HG02678 (cell line): ENCODE measurements at regions not wholly inside any gene's neighbourhood (a gene's known extent, or its start where the extent isn't known, plus 50 kb on each side); places are given as distances from the start of the nearest gene placed in this dataset.
A peak's percentile ranks its signal among the peaks of the same experiment; 100 is the strongest.

Source experiments
- ATAC-seq: cut with Tn5 transposase; IDR thresholded peaks from one replicate; pipeline ENCODE4 v1.9.1; 2021; ENCODE audit warnings: mild to moderate bottlenecking, moderate library complexity; ENCODE audit not compliant: unreplicated experiment

- no peak for ATAC-seq
Observed at GRCh38 chr14:95466506-95466905, 49.9 kb downstream of the SYNE3 start.

DNA sequence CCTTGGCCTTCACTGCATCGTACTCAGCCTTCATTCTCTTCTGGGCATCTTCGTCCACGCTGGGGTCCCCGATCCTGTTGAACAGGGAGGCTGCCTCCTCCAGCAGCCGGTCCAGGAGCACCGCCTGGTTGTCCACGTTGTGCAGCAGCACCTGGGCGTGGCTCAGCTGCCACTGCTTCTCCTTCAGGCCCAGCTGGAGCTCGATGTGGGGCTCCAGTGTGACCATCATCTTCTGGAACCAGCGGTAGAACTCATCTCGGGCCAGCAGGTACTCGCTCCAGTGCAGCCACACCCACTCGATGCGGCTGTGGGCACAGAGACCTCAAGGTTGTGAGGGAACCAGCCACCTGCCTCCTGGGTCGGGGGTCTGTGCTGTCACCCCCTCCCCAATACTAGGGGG lies 50.5 kb downstream of the SYNE3 start:
- no peak for ATAC-seq

DNA sequence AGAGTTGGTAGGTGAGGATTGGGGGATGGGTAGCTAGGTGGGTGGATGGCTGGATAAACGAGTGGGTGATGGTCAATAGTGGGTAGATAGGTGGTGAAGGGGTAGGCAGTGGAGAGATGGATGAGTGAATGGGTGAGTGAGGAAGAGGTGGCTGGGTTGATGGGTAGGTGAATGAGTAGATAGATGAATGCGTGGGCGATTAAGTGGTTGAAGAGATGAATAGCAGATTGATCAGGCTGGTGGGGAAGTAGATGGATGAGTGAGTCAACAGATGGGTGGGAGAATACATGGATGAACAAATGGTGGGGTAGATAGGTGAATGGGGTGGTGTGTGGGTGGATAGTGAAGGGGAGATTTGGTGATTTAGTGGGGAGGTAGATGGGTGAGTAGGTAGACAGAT lies 51.1 kb downstream of the SYNE3 start:
- ATAC-seq: no peak

DNA sequence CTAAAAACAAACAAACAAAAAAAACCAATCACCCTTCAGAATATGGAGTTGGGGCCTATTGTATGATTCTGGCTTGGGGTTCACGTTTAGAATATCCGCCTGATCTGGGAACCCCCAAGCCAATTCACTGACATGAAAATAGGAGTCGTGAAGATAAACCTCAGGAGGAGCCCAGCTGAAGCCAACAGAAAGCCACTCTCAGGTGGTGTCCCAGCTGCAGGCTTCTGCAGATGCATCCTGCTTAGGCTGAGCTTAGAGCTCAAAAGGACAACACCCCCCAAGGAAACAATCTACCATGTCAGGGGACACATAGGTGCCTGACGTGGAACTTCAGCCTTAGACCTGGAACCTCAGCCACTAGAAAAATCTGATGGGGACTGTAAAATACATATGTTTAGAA lies 51.9 kb downstream of the SYNE3 start:
- no peak for ATAC-seq

- ATAC-seq: peak; percentile 45
Observed at GRCh38 chr14:95464103-95464502, 52.3 kb downstream of the SYNE3 start.

DNA sequence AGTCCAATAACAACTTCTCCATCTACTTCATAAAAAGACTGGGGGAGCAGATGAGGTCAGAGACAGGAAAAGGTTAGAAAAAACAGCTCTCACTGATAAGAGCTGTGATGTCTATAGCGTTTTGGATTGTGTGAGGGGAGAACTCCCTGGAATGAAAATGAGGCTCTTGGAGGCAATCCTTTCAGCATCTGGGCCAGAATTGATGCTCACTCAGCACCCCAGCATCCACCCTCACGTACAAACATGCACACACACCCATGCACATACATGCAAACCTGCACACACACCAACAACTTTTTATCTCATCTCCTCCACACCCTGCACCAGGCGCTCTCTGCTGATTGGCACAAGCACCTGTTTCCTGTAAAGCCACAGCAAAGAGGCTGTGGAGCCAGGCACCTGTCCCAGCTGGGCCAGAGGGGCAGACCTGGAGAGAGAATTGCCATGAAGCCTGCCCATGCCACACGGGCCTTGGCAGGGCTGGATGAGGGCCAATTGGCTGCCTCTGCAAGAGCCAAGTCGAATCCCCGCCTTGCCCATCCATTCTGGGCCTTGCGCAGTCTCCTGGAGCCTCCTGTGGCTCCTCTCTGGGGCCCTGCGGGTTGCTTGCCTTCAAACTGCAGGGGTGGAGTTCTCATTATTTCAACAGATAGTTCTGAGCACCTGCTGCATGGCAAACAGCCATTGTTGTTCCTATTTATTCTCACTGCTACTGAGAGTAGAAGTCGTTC lies 53.1 kb downstream of the SYNE3 start:
- ATAC-seq: no peak

DNA sequence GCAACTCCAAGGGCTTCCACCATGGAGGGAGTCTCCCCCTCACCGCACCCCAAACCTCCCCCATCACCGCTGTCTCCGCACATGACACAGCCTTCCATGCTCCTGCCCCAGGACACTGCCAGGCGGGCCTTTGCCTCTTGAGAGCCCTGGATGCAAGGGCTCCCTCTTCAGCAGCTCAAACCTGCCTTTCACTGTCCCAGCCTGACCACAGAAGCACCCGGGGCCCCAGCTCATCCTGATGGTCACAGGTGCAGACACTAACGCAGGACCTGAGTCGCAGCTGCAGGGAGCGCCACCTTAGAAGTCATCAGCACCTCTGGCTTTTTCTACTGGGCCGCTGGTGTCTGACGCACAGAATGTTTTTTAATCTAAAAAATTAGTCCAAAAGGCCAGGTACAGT lies 54.0 kb downstream of the SYNE3 start:
- no peak for ATAC-seq

DNA sequence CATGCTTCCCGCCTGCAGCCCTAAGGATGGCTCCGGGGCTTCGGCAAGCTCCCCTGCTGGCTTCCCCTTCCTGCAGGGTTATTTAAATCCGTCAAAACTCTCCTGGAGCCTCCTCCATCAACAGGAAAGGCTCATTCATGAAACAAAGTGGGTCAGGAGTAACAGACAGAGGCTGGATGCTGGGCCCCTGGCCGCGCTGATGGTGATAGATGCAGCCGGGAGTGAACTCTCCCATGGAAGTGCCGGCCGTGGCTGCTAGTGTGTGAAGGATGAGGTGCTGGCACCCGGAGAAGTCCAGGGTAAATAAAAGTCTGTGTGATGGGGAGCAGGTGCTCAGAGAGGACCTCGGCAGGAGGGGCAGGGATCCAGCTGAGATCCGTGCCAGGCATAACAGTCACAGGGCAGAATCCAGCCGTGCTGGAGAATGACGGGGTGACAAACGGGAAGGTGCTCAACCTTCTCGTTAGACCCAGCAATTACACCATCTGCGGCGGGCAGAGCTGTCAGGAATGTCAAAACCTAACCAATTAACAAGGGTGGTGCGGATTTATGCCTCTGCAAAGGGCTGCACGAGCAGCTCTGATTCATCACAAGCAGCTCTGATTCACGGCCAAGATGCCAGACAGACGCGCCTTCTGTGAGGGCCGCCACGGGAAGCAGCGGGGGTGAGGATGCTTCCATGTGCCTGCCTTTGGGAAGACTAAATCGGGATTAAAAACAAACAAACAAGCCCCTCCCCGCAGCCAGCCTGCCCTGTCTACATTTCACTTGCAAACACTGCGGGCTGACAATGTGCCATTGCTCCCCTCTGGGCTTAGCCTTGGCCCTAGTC lies 55.6 kb downstream of the SYNE3 start:
- ATAC-seq: no peak

DNA sequence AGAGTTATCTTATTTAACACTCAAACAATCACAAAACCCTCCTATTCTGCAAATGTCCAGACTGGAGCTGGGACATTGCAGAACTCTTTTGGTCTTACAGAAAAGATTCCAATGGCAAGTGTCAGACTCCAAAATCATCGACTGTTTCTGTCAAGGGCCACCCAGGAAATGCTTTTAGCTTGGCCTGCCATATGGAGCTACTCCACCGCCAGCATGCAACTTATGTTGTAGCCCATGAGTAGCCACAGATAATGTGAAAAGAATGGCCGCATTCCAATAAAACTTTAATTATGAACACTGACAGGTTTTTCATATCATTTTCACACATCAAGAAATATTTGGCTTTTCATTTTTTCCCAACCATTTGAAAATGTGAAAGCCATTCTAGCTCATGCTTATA lies 57.5 kb downstream of the SYNE3 start:
- ATAC-seq: no peak

DNA sequence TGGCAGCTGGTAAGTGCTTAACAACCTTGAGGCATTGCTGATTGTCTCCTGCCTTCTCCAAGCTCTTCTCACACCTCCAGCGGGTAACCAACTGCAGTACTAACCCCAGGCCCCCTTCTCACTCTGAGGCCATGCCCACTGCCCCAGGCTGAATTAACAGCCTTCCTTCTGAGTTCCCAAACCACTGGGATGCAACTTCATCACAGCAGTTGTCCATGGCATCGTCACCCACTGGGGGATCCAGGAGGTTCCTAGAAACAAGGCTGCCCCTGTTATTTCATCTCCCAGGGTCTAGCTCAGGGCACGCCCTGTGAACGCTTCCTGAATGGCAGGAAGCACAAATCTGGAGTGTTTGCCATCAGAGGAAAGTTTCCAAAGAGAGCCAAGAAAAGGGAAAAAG lies 58.0 kb downstream of the SYNE3 start:
- ATAC-seq: no peak

GRCh38 chr14:95456281-95456680 lies 60.2 kb downstream of the SYNE3 start:
- ATAC-seq: no peak

DNA sequence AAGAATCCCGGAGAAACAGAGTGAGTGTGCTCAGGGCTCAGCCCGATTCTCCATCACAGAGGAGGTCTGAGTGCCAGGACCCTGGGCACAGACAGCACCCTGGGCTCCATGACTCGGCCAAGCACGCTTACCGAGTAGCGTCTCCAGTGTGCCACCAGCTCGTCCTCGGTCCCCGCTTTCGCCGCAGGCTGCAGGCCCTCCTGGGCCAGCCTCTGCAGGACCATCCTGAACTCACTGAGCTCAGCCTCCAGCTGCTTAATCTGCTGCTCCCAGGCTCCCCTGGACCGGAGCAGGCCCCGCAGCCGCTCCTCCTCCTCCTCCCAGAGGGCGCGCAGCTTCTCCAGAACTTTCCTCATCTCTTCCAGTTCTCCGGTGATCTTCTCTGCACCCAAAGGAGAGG lies 61.2 kb downstream of the SYNE3 start:
- ATAC-seq: no peak

DNA sequence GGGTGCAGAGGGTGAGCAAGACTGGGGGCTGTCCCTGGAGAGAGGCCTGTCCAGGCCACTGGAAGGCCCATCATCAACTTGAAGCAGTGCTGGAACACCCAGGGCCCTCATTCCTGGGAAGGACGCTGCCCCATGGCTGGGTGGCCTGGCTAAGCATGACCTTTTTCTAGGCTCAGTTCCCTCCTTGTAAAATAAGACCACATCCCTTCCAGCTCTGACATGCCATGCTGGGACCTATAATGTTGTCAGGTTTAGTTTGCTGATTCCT lies 62.8 kb downstream of the SYNE3 start:
- no peak for ATAC-seq

DNA sequence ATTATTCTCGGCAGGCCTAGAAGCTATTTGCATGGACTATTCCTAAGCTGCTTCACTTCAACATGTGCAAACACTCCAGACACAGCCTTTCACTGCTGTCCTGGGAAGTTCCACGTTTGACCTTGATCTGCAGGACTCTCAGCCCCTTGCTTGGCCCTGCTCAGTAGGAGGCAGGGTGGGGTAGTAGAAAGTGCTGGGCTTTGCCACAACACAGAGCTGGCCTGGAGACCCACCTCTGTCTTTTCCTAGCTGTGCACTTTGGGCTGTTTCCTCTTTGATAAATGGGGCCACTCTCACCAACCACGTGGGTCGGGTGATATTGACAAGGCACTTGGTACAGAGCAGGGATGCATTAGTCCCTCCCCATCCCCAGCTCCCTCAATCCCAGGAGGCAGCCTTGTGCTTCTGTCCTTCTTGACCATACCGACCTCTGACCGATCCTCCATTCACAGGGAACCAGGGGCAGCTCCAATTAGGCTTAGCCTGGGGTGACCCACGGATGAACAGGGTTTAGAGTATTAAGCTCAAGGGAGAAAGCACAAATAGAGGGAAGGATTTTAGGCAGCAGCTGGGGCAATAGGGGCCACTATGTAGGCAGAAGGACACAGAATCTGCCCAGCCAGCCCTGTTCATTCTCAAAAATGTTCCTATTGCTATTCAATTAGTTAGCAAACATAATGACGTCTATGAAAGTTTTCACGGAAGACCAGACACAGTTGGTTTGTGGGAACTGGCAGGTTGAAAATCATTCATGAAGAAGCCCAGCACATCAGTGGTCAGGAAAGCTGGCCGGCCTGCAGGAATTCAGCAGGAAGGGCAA lies 63.3 kb downstream of the SYNE3 start:
- no peak for ATAC-seq

DNA sequence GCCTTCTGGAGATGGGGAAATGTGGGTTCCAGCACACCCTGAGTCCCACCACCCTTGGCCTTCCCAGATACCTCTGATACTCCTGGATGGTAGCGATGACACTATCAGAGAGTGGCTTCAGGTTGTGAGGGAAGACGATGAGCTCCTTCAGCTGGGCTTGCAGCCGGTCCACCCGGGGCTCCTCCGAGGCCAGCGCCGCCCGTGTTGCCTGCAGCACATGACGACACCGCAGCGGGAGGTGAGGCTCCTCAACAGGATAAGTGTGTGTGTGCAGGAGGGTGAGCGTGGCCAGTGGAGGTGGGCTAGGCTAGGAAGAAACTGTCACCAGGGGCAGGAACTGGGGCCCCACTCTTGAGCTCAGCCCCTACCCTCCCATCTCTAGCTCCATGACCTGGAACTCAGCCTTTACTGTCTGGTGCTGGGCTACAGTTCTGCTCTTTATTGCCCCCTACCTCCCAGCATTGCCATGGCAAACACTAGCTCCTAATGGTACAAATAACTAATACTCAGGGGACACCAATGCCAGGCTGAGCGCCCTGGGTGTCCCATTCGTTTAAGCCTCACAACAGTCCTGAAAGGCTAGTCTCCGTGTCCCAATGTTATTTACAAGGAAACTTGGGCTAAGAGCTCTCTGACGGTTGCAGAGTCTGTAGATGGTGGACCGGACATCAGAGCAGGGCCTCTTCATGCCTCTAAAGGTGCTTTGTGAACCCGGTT lies 64.1 kb downstream of the SYNE3 start:
- no peak for ATAC-seq

DNA sequence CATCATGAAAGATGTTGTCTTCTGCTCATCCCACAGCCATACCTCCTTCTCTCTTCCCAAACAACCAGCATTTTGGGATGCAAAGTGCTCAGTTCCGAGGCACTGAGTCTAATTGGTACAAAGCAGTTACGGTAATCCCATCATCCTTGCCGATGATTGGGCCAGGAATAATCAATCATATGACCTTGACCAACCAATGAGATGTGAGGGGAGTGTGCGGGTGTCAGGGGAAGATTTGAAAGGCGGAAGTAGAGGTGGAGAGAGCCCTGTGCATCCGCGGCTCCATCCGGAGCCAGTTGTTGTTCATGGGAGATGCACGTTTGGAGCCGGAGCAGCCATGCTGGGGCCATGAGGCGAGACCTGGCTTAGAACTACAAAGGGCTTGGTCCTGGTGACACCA lies 67.3 kb downstream of the SYNE3 start:
- ATAC-seq: no peak

DNA sequence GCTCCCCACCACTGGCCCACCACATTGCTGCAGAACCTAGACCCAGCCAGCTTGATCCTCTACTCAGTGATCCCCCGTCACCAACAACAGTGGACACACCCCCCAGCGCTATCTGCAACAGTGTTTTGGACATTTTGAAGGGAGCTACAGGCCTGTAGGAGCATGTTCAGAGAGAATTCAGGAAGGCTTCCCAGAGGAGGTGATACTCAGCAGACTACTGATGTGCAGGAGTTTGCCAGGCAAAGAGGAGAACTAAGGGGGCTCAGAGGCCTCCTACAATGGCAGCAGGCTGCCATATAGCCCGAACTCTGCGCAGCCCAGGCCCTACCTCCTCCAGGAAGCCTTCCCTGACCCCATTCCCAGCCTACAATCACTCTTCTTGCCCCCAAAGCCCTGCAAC lies 70.0 kb downstream of the SYNE3 start:
- no peak for ATAC-seq

DNA sequence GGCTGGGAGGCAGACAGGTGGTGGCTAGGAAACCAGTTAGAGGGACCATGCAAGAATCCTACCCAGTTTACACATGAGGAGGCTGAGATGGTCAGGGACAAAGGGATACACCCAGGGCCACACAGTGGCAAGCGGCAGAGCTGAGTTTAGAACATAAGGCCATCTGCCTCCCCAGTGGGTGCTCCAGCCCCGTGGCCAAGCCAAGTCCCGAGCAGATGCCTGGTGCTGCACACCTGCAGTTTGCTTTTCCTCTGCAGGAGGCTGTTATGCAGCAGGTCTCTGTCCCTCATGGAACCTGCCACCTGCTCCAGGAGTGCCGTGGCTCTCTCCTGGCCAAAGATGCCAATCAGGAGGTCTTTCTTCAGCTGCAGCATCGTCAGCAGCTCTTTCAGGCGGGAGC lies 70.8 kb downstream of the SYNE3 start:
- ATAC-seq: no peak

- no peak for ATAC-seq
Observed at GRCh38 chr14:95445161-95445560, 71.3 kb downstream of the SYNE3 start.

DNA sequence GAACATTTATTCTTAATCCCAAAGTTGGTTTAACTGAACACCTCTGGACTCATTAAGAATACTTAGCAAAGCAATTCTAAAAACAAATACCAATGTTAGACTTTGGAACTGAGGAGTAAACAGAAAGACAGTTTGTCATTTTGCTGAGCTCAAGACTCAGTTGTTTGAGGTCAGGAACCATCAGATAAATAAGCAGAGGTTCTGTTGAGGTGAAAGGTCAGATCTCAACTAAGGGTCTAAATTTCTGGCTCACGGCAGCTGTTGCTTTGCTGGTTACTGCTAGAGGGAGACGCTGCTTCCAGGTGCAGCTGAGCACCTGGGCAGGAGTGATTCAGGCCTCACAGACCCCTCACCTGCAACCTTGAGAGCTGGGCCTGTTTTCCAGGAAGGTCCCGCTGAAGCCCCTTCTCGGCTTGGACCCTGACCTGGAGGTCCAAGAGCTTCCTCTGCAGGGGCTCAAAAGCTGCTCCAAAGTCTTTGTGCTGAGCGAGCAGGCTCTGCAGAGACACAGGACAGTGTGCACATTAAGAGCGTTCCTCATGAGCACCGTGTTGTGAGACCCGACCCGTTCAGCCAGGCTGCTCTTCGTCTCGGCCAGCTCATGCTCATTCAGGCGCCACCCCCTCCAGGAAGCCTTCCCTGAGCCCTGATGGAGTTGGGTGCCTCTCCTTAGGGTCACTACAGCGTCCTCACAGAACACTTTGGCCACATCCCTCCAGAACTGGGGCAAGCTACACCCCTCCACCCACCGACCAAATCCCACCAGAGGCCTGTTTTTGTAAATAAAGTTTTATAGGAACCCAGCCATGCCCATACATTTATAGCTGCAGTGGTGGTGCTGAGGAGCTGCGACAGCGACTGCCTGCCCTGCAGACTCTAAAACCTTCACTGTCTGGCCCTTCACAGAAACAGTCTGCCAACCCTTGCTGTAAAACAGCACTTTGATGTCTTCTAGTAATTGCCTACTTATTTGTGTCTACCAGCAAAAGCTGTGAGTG lies 72.0 kb downstream of the SYNE3 start:
- ATAC-seq: no peak
